ENCODE measurements at regions not wholly inside any gene's neighbourhood (a gene's known extent, or its start where the extent isn't known, plus 50 kb on each side); places are given as distances from the start of the nearest gene placed in this dataset.

DNA sequence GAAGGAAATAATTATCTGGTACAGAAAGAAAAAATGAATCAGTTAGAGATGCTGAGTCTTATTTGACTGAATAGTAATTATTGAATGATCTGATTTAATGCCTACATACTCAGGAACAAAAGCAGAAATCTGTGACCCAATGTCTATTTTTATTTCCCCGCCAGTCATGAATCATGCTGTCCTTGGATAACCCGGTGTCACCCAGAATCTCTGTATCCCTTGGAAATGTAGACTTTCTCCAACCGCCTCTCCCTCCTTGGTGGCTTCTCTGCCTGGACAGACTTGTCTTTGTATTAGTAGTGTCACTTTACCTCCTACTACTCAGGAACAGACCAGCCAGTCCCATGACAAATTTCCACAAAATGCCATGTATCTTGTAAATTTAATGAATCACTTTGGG lies 173.3 kb upstream of the PDGFD start:
- no peak for DNase-seq (ENCODE audit: low read depth)

DNA sequence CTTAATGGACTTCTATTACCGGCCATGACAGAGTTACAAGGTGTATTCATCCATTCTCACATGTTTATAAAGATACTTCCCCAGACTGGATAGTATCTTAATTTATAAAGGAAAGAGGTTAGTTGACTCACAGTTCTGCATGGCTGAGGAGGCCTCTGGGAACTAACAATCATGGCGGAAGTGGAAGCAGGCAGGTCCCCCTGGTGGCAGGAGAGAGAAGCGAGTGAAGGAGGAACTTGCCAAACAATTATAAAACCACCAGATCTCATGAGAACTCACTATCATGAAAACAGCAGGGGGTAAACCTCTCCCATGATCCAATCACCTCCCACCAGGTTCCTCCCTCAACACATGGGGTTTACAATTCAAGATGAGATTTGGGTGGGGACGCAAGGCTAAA lies 170.0 kb upstream of the PDGFD start:
- DNase-seq (ENCODE audit: low read depth): peak; percentile 9

- no peak for DNase-seq (ENCODE audit: low read depth)
These were observed 168.2 kb upstream of the PDGFD start for GRCh38 chr11:104332110-104332509.

DNA sequence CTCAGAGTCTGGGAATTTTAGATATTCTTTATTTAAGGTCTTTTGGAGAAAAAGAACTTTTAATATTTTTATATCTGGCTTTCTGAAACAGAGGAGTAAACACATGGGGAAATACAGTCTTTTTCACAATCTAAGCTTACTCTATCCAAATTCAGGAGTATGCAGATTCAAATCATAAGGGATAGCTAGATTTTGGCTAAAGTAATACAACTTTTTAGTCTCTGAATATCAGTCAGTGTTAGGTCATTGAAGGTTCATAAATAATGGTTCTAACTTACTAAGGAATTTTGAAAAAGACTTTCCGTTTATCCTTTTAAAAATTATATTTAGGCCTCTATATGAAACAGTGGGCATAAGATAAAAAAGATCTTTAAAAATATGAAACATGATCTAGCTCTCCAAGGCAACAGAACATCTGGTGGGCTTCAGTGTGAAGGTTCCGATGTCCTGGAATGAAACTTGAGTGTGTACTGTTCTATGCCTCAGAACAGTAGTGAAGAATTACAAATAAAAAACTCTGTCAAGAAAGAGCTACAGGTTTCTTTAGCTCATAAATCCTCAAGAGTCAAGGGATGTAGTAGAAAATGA lies 165.2 kb upstream of the PDGFD start:
- no peak for DNase-seq (ENCODE audit: low read depth)

- DNase-seq (ENCODE audit: low read depth): no peak
These were observed 164.6 kb upstream of the PDGFD start for GRCh38 chr11:104328512-104328907.

DNA sequence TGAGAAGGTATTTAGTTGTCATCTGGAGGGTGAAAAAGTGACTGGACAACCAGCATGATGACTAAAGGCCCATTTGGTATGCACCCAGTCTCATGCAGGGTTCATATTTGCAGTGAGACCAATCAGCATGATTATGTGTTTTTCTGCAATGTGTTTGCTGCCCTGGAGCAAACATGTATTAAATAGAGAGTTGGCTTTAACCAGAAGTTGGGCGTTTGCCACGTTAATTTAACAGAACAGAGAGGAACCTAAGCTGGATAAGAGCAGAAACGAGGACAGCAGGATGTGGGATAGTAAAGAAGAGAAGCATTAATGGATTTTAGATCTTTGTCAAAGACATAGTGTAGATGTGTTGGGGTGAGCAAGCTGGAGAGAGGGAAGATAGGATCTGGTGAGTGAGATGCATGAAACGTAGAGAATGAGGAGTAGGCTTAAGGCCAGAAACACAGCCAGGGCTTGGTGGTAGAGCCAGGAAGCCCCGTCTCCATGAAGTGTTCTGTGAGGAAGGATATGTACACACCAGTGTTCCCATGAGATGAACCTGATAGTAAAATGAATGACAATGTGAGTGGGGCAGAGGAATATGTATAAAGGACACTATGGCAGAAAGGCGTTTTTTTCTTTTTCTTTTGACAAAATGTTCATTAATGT lies 164.0 kb upstream of the PDGFD start:
- DNase-seq (ENCODE audit: low read depth): peak; percentile 8

DNA sequence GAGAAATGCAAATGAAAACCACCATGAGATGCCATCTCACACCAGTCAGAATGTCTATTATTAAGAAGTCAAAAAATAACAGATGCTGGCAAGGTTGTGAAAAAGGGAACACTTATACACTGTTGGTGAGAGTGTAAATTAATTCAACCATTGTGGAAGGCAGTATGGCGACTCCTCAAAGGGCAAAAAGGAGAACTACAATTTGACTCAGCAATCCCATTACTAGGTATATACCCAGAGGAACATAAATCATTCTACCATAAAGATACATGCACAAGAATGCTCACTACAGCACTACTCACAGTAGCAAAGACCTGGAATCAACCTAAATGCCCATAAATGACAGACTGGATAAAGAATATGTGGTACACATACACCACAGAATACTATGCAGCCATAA lies 161.1 kb upstream of the PDGFD start:
- no peak for DNase-seq (ENCODE audit: low read depth)

DNA sequence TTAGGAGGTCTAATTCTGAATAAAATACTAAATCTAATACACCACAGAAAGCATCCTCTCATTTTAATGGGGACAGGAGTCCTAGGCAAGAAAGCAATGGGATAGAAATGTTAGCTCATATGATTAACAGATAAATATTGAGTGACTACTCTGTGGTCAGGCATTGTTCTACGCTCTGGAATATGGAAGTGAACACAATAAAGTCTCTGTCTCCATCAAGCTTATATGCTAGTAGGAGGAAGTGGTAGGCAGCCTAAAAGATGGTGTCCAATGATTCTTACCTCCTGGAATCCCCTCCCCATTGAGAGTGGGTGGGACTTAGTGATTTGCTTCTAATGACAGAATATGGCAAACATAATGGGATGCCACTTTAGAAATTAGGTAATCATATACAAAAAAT lies 160.3 kb upstream of the PDGFD start:
- DNase-seq (ENCODE audit: low read depth): no peak

GRCh38 chr11:104323841-104324240 lies 159.9 kb upstream of the PDGFD start:
- no peak for DNase-seq (ENCODE audit: low read depth)

- DNase-seq (ENCODE audit: low read depth): no peak
These were observed 158.7 kb upstream of the PDGFD start for GRCh38 chr11:104322696-104323095.

DNA sequence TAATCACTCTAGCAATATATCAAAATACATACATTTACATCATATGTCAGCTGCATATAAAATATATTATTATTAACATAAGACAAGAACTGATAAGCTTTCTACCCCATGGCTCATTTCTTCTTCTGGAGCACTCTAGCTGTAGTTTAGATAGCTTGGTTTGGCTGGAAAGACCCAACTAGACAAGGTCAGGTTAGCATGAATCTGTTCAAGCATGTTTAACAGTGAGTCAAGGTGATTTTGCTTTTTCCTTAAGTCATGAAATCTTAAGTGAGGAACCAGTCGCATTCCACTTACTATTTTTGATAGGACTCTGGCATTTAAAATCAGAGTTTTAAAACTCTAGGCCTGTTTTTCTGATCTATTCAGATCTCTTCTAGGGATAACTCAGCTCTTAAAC lies 157.0 kb upstream of the PDGFD start:
- no peak for DNase-seq (ENCODE audit: low read depth)

- no peak for DNase-seq (ENCODE audit: low read depth)
These were observed 156.2 kb upstream of the PDGFD start for GRCh38 chr11:104320097-104320496.

- no peak for DNase-seq (ENCODE audit: low read depth)
These were observed 155.4 kb upstream of the PDGFD start for GRCh38 chr11:104319396-104319795.

DNA sequence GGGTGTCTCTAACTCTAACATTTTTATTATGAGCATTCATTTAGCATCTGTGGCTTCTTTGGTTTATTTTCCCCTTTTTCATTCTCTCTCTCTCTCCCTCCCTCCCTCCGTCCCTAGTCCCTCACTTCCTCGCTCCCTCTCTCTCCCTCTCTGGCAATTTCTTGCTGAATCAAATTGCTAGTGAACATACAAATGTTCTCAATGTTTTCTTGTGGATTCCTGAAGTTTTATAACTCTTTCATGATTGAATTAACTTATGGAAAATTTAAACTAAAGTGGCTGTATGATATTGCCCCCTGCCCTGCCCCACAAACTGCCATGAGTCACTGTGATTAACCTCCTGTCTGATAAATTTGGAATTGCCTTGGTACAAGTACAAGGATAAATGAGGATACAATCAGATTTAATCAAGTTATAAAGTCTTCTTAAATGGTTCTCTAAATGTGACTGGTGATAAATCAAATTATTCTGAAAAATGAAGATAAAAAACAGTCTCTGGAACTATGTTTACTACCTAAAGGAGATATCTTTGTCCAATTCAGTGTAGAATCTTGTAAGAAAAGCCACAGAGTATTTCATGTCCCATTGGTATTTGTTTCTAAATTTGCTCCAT lies 143.0 kb upstream of the PDGFD start:
- DNase-seq (ENCODE audit: low read depth): no peak

- DNase-seq (ENCODE audit: low read depth): no peak
These were observed 137.8 kb upstream of the PDGFD start for GRCh38 chr11:104301776-104302175.

DNA sequence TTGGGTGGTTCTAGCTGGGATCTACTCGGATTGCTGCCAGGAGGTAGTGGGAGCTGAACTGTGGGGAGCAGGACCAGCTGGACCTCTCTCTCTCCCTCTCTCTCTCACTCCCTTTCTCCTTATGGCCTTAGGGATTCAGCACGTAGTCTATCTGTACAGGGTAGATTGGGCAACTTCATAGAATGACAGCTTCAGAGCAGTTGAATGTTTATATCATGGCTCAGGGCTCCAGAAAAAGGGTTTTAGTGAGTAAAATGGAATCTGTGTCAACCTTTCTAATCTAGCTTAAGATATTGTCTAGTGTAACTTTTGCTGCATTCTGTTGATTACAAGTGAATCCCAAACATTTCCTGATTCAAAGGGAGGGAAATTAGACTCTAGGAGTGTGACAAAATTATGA lies 127.7 kb upstream of the PDGFD start:
- DNase-seq (ENCODE audit: low read depth): no peak

DNA sequence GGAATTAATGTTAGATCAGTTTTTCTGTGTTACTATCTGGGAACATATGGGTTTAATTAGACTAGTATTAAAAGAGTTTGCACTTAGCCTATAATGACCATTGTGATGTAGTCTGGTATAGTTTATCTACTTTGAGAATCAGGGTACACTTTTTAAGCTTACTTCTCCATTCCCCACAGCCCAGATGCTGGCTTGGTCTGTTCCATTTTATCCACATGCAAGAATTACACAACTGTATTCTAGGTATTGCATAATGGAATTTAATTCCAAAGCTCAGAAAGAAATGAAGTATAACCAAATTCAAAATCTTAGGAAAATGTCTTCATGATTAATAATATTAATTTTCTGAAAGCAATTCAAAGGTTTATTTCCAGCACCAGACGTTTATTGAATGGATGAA lies 122.2 kb upstream of the PDGFD start:
- DNase-seq (ENCODE audit: low read depth): no peak

DNA sequence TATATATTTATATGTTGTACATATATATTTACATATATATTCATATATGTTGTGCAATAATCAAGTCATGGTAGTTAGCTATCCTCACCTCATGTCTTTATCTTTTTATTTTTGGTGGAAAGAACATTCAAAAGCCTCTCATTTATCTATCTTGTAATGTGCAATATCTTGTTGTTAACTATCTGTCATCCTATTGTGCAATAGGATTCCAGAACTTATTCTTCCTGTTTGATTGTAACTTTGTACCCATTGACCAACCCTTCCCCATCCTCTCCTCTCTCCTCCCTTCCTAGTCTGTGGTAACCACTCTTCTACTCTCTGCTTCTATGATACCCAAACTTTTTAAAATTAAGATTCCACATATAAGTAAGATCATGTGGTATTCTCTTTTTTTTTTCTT lies 115.6 kb upstream of the PDGFD start:
- no peak for DNase-seq (ENCODE audit: low read depth)

DNA sequence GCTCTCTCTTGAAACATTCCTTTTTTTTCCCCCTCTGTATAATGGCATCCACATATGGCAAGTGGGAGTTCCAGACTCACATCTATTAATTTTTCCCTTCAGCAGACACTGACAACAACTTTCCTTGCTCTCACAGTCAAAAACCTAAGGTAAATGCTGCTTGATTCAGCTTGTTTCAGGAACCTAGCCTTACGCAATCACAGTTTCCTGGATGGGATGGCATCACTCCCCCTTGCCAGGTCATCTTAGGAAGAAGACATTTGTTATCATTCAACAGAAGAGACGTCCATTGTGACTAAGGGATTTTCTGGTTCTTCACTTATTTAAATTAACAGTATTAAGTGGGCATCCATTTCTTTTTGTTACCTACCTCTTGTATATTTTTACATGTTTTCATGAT lies 112.0 kb upstream of the PDGFD start:
- no peak for DNase-seq (ENCODE audit: low read depth)

DNA sequence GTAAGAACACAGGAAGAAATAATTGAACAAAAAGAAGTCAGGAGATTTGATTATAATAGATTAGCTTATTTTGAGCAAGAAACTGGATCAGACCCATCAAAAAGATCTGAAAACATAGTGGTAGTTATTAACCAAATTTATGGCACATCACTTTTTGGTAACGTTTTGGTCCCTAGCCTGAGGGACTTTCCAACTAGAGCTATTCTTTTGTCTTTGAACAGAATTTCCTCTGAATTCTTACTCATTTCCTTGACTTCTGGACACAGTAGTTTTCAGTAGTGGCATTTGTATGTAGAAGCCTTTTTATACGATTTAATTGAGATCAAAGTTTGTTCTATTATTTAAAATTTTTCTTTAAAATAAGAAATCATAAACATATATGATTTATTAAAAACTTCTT lies 96.5 kb upstream of the PDGFD start:
- DNase-seq (ENCODE audit: low read depth): no peak

DNA sequence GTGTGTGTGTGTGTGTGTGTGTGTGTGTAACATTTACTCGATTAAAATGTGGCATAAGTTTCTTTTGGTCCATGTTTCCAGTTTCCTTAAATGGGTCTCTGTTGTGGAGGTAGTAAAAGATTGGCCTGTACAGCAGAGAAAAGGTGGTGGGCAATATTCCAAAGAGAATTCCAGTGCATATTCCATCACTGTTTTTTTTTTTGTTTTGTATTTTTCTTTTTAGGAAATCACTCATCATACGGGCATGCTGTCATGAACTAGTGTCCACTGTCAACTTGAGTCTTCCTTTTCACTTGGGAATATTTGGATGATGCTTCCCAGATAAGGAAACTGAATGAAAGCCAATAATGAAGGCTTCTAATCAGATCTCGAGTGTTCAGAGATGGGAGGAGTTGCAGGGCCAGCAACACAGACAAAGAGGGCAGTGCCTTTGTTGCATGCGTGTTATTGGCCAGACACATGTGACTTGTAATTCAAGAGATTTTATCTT lies 95.2 kb upstream of the PDGFD start:
- no peak for DNase-seq (ENCODE audit: low read depth)

- no peak for DNase-seq (ENCODE audit: low read depth)
These were observed 92.6 kb upstream of the PDGFD start for GRCh38 chr11:104256525-104256924.

DNA sequence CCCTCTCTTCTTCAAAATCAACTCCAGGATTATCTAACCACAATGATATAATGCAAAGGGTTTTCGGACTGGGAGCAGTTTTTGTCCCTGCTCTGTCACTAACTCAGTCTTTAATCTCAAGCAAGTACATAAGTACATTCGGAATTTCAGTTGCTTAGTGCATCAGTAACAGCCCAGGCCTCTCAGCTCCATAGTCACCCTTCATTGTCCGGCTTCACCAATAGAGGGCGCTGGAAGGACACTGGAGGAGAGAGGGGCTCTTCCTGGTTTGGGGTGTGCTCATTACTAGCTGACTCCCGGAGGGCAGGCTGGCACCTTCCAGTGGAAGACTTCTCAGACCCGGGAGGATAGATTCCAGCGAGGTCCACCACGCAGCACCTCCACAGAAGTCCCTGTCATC lies 90.4 kb upstream of the PDGFD start:
- peak; percentile 6 for DNase-seq (ENCODE audit: low read depth)

DNA sequence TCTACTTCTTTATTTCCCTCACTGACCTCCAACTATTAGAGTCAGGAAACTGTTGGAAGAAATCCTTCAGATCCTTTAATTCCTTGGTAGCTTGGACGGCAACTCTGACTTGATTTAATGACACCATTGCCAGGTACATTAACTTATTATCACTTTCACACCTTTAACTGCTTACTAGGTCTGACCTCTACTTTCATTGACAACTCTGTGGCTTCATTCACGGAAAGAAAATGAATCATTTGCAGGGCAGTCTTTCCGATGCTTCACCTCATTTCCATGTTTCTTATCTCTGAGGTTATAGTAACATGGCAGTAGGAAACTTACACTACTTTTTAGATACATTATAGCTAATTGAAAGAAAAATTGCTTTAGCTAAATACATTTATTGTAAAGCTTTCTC lies 82.6 kb upstream of the PDGFD start:
- no peak for DNase-seq (ENCODE audit: low read depth)

Data from EH (cell line).